NCI-H446 (cell line): ENCODE measurements at regions not wholly inside any gene's neighbourhood (a gene's known extent, or its start where the extent isn't known, plus 50 kb on each side); places are given as distances from the start of the nearest gene placed in this dataset.
"Not testable (repeated sequence)": the region's sequence is repeated elsewhere in the genome, so short reads cannot be mapped to it uniquely, and the experiment has no call there.

Source experiments
- DNase-seq, 2 experiments: peaks; one replicate each; lab custom pipeline; 2025; lab: John Stamatoyannopoulos, UW

GRCh38 chr12:20125276-20125798 lies 243.0 kb upstream of the PDE3A start:
- peak in 1 of 2 experiments; percentile 44 for DNase-seq

DNA sequence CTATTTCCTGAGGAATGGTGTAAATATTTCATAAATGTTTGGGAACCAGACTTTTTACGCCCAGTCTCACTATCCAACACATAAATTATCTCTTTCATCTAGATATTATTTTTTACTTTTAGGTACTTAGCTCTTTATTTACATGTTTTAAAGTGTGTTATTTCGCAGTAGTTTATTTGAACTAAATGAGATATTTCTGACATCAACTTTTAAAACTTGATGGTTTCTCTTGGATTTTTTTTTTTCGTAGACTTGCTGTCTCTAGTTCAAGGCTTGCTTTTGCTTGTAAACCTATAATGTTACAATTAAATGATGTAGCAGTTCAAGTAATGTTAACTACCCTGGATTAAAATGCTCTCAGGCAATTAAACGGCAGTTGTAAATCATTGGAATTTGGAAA lies 241.7 kb upstream of the PDE3A start:
- no peak for DNase-seq

GRCh38 chr12:20127413-20127812 lies 240.9 kb upstream of the PDE3A start:
- no peak for DNase-seq

DNA sequence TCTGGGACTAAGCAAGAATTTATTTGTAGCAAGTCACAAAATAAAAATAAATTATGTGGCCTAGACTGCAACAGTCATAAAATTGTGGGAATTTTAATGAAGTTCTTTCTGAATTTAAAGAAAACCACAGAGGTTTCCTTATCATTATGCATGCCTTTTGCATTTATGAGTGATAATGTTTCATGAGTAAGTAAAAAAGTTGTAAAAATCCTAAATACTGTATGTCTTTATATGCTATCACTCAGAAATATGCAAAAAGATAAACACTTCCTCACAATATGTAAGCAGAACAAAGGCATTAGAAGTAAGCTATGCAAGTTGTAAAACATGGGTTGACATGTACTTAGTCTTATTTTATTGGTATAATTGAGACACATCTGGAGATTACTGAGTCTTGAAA lies 239.4 kb upstream of the PDE3A start:
- DNase-seq = no peak

- no peak for DNase-seq
These were observed 235.5 kb upstream of the PDE3A start for GRCh38 chr12:20132818-20133217.

DNA sequence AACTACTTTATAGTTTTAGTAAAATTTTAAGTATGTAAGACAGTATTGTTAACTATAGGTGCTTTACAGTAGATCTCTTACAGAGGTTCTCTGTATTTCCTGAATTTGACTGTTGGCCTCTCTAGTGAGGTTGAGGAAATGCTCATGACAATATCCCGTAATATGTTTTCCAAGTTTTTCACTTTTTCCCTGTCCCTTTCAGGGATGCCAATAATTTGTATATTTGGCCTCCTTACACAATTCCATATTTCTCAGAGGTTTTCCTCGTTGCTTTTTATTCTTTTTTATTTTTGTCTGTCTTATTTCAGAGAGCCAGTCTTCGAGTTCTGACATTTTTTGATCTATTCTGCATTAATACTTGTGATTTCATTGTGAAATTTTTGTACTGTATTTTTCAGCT lies 233.7 kb upstream of the PDE3A start:
- no peak for DNase-seq

- DNase-seq = no peak
These were observed 227.6 kb upstream of the PDE3A start for GRCh38 chr12:20140751-20141150.

- peak in 1 of 2 experiments; percentile 61 for DNase-seq
These were observed 226.0 kb upstream of the PDE3A start for GRCh38 chr12:20142316-20142715.

DNA sequence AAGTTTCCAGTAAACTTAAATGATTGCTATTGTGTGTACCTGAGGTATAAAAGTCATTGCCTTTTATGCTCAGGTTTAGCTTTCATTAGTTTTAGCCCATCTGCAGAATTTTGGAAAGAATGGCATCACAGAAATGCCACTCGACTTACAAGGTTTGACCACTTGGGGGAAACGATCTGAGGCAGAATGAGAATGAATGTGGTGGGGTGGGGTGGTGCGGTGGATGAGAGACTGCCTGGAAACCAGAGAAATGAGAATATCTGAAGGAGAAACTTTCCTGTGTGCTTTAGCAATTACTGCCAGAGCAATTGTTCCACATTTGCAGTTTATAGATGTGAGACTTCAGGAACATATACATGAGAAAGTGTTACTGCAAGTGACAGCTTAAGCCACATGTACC lies 225.4 kb upstream of the PDE3A start:
- peak; percentile 26 to 48 for DNase-seq

DNA sequence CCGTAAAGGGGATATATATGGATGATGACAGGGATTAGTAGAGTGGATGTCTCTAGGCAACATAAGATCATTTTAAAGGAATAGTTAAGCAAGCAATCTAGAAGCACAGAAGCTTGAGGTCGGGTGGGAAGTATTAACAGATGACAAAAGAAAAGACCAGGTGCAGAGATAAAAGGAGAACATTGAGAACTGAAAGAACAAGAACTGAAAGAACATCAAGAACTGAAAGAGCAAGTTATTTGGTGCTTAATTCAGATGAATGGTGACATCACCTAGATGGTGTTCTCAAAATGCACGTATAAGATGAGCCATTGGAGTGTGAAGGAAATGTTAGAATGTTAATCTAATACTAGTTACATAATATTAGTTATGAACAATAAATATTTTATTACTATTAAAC lies 224.0 kb upstream of the PDE3A start:
- no peak for DNase-seq

DNA sequence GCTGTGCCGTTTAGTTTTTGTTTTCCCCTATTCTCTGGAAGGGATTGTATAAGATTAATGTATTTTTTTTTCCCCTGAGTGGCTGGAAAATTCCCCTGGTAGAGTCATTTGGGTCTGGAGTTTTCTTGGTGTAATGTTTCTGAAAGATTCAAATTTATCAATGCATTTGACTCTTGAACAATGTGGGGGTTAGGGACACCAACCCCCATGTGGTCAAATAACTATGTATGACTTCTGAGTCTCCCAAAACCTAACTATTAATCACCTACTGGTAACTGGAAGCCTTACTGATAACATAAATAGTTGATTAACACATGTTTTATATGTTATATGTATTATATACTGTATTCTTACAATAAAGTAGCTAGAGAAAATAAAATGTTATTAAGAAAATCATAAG lies 220.1 kb upstream of the PDE3A start:
- no peak for DNase-seq

GRCh38 chr12:20150835-20151422 lies 217.4 kb upstream of the PDE3A start:
- no peak for DNase-seq

DNA sequence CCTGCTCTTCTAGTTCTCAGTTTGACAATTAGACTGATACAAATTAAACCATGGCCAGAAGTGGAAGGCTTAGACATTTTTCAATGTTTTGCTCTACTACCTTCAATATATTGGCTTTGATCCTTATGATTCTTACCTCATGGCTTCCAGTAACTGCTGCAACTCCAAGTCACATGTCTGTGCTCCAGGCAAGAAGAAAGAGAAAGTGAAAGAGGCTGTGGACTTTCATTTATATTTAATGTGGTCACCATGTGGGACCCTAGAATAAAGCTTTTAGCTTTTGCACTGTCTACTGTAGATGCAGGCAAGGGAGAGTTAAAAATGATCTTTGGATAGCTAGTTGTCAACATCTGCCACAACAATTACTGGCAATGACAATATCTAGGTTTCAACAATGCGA lies 214.3 kb upstream of the PDE3A start:
- no peak for DNase-seq

GRCh38 chr12:20155374-20155773 lies 213.0 kb upstream of the PDE3A start:
- DNase-seq = no peak

DNA sequence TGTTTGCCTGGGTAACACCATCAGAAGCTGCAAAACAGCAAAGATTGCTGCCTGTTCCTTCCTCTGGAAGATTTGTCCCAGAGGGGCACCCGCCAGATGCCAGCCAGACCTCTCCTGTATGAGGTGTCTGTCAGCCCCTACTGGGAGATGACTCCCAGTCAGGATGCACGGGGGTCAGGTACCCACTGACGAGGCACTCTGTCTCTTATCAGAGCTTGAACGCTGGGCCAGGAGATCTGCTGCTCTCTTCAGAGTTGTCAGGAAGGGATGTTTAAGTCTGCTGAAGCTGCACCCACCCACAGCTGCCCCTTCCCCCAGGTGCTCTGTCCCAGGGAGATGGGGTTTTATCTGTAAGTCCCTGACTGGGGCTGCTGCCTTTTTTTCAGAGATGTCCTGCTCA lies 207.4 kb upstream of the PDE3A start:
- DNase-seq = not testable (repeated sequence)

DNA sequence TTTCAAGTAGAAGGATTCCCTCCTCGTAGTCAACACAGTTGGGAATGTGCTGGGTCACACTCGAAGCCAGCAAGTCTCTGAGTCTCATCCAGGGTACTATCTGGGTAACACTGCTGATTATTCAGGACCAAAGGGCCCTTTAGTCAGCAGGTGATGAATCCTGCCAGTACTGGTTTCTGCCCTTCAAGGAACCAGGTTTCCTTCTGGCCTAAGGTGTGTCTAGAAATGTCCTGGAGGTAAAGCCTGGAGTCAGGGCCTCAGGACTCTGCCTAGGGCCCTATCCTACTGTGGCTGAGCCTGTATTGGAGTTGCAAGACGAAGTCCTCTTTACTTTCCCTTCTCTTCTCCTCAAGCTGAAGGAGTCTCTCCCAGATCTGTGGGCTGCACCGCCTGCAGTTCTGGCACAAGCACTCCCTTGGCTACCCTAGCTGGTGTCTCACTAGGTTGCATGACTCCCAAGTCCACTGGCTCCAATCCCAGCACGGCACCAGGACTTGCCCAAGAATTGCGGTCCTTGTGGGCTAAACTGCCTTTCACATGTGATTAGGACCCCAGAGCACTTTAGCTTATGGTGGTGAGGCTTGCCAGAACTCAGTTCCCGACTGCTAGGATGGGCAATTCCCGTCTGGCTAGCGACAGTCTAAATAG lies 193.7 kb upstream of the PDE3A start:
- no peak for DNase-seq

- no peak for DNase-seq
These were observed 192.5 kb upstream of the PDE3A start for GRCh38 chr12:20175704-20176388.

DNA sequence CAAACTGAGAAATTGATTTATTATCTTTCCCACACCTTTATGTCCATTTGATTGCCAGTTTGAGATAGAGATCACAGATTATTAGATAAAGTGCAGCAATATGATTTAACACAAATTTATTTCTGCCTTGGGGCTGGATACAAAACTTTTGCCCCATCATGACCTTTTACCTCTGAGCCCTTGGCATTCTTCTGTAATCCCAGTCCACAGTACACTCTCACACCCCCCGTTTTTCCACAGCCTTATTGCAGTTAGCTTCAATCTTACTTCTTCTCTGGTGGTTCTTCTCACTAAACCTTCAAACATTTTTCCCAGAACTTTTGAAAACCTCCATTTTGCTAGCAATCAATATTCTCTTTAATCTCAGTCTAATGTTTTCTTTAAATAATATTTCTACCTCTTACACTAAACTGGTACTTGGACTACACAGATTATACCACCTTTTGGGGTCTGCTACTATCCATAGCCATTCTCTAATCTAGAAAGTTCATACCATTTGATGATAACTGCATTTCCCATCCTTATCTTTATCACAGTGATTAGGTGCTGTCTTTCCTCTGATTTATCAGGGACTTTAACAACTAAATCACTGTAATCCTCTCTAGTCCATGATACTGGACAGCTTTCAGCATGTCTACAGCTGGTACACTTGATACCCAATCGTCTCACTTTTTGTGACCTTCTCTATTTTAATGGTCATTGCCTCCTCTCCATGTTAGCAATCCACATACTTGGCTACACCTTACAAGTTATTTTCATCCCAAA lies 186.7 kb upstream of the PDE3A start:
- DNase-seq = no peak

DNA sequence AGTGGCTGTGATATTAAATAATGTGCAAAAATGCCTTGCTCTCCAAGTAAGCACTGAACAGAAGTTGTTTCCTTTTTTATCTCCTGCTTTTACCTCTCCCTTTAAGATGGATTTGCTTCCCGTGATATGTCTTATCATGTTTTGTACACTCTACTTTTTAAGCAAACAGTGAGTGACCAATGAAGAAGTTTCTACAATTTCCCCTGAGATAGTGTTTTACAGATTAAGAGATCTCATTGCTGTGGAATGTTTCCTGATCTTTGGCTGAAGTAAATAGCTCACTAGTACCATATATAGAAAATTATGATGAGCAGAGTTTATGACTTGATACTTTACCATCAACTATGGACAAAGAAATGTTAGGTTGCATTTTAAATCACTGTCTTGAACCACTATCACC lies 184.8 kb upstream of the PDE3A start:
- DNase-seq = no peak

- DNase-seq = no peak
These were observed 183.8 kb upstream of the PDE3A start for GRCh38 chr12:20184514-20184913.

- no peak for DNase-seq
These were observed 180.9 kb upstream of the PDE3A start for GRCh38 chr12:20187456-20187855.

GRCh38 chr12:20188930-20189653 lies 179.2 kb upstream of the PDE3A start:
- no peak for DNase-seq
